Chondrocyte (in vitro differentiated cells): ENCODE measurements at regions not wholly inside any gene's neighbourhood (a gene's known extent, or its start where the extent isn't known, plus 50 kb on each side); places are given as distances from the start of the nearest gene placed in this dataset.

Experiments
- DNase-seq: peaks from one replicate; pipeline ENCODE4 v3.0.0; 2021; ENCODE audit warnings: mixed read lengths, low spot score
- H3K27ac Mint-ChIP-seq: one replicate; pipeline ENCODE4 v1.8.0; 2021; ENCODE audit warnings: mild to moderate bottlenecking, moderate library complexity, mixed read lengths; ENCODE audit not compliant: unreplicated experiment
- H3K27me3 Mint-ChIP-seq: 2 replicates; pipeline ENCODE4 v1.8.0; 2021; ENCODE audit warnings: low read depth, mixed read lengths
- H3K36me3 Mint-ChIP-seq: 2 replicates; pipeline ENCODE4 v1.8.0; 2021; ENCODE audit warnings: low read depth, mixed read lengths
- H3K4me1 Mint-ChIP-seq: 2 replicates; pipeline ENCODE4 v1.8.0; 2021; ENCODE audit warnings: low read depth, mild to moderate bottlenecking, mixed read lengths
- H3K4me3 Mint-ChIP-seq: one replicate; pipeline ENCODE4 v1.8.0; 2021; ENCODE audit warnings: mild to moderate bottlenecking, moderate library complexity, mixed read lengths; ENCODE audit not compliant: unreplicated experiment
- H3K9me3 Mint-ChIP-seq: 2 replicates; pipeline ENCODE4 v1.8.0; 2021; ENCODE audit warnings: low read depth, mixed read lengths
- CTCF ChIP-seq: fragments of 200-600 bp; sonication (generic); IDR thresholded peaks from 2 replicates; pipeline ENCODE4 v1.5.0; 2021; ENCODE audit warnings: antibody characterized with exemption, mild to moderate bottlenecking, moderate library complexity

GRCh38 chr2:8548619-8549150 is 133.2 kb upstream of the ID2 start:
- Mint-ChIP-seq H3K27ac (no peak overlapping the region), H3K27me3 (peaks cover 2% of the 10 kb centered on the region), H3K36me3 (peaks cover 2% of the 10 kb centered on the region), H3K4me3 (no peak overlapping the region), H3K9me3 (no peaks in the 10 kb centered on the region), H3K4me1 (peaks cover 20% of the 10 kb centered on the region)
- TF ChIP-seq CTCF: no peak
- DNase-seq: no peak

DNA sequence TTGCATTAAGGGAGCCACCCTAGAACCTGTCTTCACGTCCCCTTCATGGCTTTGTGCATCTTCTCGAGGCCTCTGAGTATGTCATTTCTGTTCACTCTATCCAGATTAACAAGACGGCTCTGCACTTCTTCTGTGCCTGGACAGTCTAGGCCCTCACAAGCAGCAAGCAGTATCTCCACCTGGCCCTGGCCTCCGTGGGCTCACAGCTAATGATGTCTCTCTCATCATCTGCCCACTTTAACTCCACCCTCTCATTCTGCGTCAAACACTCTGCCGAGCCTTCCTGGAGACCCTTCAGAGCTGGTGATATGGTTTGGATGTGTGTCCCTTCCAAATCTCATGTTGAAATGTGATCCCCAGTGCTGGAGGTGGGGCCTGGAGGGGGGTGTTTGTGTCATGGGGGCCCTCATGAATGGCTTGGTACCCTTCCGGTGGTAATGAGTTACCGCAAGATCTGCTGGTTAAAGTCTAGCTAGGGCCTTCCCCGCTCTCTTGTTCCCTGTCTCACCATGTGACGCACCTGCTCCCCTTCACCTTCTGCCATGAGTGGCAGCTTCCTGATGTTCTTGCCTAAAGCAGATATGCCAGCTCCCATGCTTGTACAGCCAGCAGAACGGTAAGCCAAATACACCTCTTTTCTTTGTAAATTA is 132.5 kb upstream of the ID2 start:
- no peak for TF ChIP-seq CTCF
- Mint-ChIP-seq H3K27ac (no peak overlapping the region), H3K27me3 (peaks cover 2% of the 10 kb centered on the region), H3K4me3 (no peak overlapping the region), H3K36me3 (peaks cover 2% of the 10 kb centered on the region), H3K4me1 (peaks cover 13% of the 10 kb centered on the region), H3K9me3 (no peaks in the 10 kb centered on the region)
- DNase-seq: no peak

DNA sequence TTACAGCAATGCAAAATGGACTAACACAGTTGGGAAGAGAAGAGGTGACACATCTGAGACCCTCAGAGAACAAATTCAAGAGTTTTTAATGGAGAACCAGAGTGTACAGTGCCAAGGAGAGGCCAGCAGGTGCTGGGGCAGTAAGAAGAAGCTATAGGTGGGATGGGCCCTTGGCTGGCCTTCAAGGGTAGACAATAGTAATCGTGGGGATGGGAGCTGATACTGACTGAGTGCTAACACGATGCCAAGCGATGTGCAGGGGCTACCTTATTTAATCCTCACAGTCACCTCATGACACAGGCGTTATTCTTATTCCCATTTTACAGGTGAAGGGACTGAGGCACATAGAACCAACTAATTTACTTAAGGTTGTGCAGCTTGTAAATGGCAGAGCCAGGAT is 131.9 kb upstream of the ID2 start:
- Mint-ChIP-seq H3K9me3 (peaks cover under 1% of the 10 kb centered on the region), H3K4me3 (no peak overlapping the region), H3K27ac (no peak overlapping the region), H3K4me1 (peaks cover 7% of the 10 kb centered on the region), H3K36me3 (peaks cover 2% of the 10 kb centered on the region), H3K27me3 (peaks cover 2% of the 10 kb centered on the region)
- DNase-seq: no peak
- no peak for TF ChIP-seq CTCF

DNA sequence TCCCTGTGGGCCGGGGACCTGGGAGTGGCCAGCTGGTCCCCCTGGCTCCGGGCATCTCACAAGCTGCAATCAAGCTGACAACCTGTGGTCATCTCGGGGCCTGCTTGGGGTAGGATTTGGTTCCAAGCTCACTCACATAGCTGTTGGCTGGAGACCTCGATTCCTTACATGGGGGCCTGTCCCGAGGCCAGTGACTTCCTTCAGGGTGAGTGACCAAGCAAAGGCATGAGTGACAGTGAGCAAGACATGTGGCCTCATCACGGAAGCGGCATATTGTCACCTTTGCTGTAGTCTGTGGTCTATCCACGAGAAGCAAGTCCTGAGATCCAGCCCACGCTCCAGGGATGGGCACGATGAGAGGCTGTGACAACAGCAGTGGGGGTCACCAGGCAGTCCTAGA is 131.4 kb upstream of the ID2 start:
- Mint-ChIP-seq H3K27me3 (peaks cover 2% of the 10 kb centered on the region), H3K4me3 (no peak overlapping the region), H3K27ac (no peak overlapping the region), H3K4me1 (peaks cover 3% of the 10 kb centered on the region), H3K9me3 (peaks cover 4% of the 10 kb centered on the region), H3K36me3 (peaks cover 2% of the 10 kb centered on the region)
- DNase-seq: no peak
- no peak for TF ChIP-seq CTCF

GRCh38 chr2:8550937-8551621 is 130.8 kb upstream of the ID2 start:
- Mint-ChIP-seq H3K36me3 (peaks cover 2% of the 10 kb centered on the region), H3K9me3 (peaks cover 4% of the 10 kb centered on the region), H3K27me3 (peaks cover 2% of the 10 kb centered on the region), H3K27ac (no peak overlapping the region), H3K4me3 (no peak overlapping the region), H3K4me1 (peaks cover 3% of the 10 kb centered on the region)
- peak; percentile 41 for DNase-seq
- no peak for TF ChIP-seq CTCF
